ENCODE measurements at regions not wholly inside any gene's neighbourhood (a gene's known extent, or its start where the extent isn't known, plus 50 kb on each side); places are given as distances from the start of the nearest gene placed in this dataset.

GRCh38 chr12:131565267-131566015 lies 145.4 kb upstream of the SFSWAP start:
- TF ChIP-seq RBM22 (IDR thresholded peaks at IDR 0.05; ENCODE audit: low read depth, low read length, poor library complexity, severe bottlenecking): no peak
- no peak for TF ChIP-seq PHB (CRISPR knock-in tag; IDR thresholded peaks at IDR 0.05)
- no peak for TF ChIP-seq SLC30A9 (CRISPR knock-in tag; IDR thresholded peaks at IDR 0.05)
- TF ChIP-seq ZNF76 (CRISPR knock-in tag; IDR thresholded peaks at IDR 0.05; ENCODE audit: borderline replicate concordance): no peak
- TF ChIP-seq MYC (IDR thresholded peaks at IDR 0.05; ENCODE audit: low read depth, low read length): no peak
- no peak for TF ChIP-seq MYC (CRISPR knock-in tag; IDR thresholded peaks at IDR 0.05; ENCODE audit: borderline replicate concordance, low read depth)
- TF ChIP-seq MLLT1 (IDR thresholded peaks at IDR 0.05): no peak
- no peak for TF ChIP-seq FOXJ3 (CRISPR knock-in tag; IDR thresholded peaks at IDR 0.05)
- no peak for TF ChIP-seq ZNF282 (CRISPR knock-in tag; IDR thresholded peaks at IDR 0.05)
- no peak for TF ChIP-seq MYNN (IDR thresholded peaks at IDR 0.05)
- TF ChIP-seq MYNN (CRISPR knock-in tag; IDR thresholded peaks at IDR 0.05): no peak
- TF ChIP-seq CTCF (IDR thresholded peaks at IDR 0.05 in 2 of 3, conservative IDR thresholded peaks at IDR 0.05 in 1 of 3; ENCODE audit: insufficient read depth in 2 of 3, low read depth in 1 of 3, low read length in 3 of 3): no peak
